GM12891 (cell line): ENCODE measurements at regions not wholly inside any gene's neighbourhood (a gene's known extent, or its start where the extent isn't known, plus 50 kb on each side); places are given as distances from the start of the nearest gene placed in this dataset.

Experiments used
- POLR2A ChIP-seq: IDR thresholded peaks from 2 replicates; pipeline ENCODE4 v1.6.1; 2011; ENCODE audit warnings: low read depth, low read length, control low read depth
- POLR2AphosphoS5 ChIP-seq: IDR thresholded peaks from 2 replicates; pipeline ENCODE4 v1.6.1; 2011; ENCODE audit warnings: low read depth, low read length, control low read depth
- POU2F2 ChIP-seq: IDR thresholded peaks from 2 replicates; pipeline ENCODE4 v1.6.1; 2011; ENCODE audit warnings: low read depth, mild to moderate bottlenecking, control low read depth, low read length, moderate library complexity
- SPI1 ChIP-seq: IDR thresholded peaks from 2 replicates; pipeline ENCODE4 v1.6.1; 2011; ENCODE audit warnings: low read depth, low read length, control low read depth
- TAF1 ChIP-seq: IDR thresholded peaks from 2 replicates; pipeline ENCODE4 v1.6.1; 2011; ENCODE audit warnings: low read depth, low read length, control low read depth

GRCh38 chr5:141771562-141771961 is 89.5 kb upstream of the ARAP3 start:
- TF ChIP-seq POLR2AphosphoS5 (no peak), TAF1 (no peak), POLR2A (no peak), POU2F2 (no peak), SPI1 (no peak)
